Panc1 (cell line): ENCODE measurements at regions not wholly inside any gene's neighbourhood (a gene's known extent, or its start where the extent isn't known, plus 50 kb on each side); places are given as distances from the start of the nearest gene placed in this dataset.

Experiments used
- POLR2AphosphoS5 ChIP-seq: IDR thresholded peaks from 2 replicates; pipeline ENCODE4 v1.6.1; 2012; ENCODE audit warnings: mild to moderate bottlenecking, low read depth, low read length, moderate library complexity
- SIN3A ChIP-seq: IDR thresholded peaks from 2 replicates; pipeline ENCODE4 v1.6.1; 2012; ENCODE audit warnings: low read depth, mild to moderate bottlenecking, low read length, moderate library complexity, borderline replicate concordance; ENCODE audit not compliant: insufficient read depth
- TCF7L2 ChIP-seq: IDR thresholded peaks from 2 replicates; pipeline ENCODE4 v1.6.1; 2011; ENCODE audit warnings: mild to moderate bottlenecking, low read depth, low read length, inconsistent platforms
- TF ChIP-seq, protein P1 (sequence below): fragments of 450-650 bp; IDR thresholded peaks from 2 replicates; pipeline ENCODE4 v1.5.1; 2017; ENCODE audit warnings: mild to moderate bottlenecking
- TF ChIP-seq, protein P2 (sequence below), 2 experiments: IDR thresholded peaks; 2 replicates each; pipeline ENCODE4 v1.6.1; 2011 to 2012; ENCODE audit warnings: low read depth in 2 of 2, control low read depth in 1 of 2, low read length in 1 of 2, mild to moderate bottlenecking in 1 of 2, moderate library complexity in 1 of 2; ENCODE audit not compliant: insufficient read depth in 1 of 2

- no peak for TF ChIP-seq TCF7L2
- no peak for TF ChIP-seq POLR2AphosphoS5
- TF ChIP-seq SIN3A, result no peak
- TF ChIP-seq, protein P1, sequence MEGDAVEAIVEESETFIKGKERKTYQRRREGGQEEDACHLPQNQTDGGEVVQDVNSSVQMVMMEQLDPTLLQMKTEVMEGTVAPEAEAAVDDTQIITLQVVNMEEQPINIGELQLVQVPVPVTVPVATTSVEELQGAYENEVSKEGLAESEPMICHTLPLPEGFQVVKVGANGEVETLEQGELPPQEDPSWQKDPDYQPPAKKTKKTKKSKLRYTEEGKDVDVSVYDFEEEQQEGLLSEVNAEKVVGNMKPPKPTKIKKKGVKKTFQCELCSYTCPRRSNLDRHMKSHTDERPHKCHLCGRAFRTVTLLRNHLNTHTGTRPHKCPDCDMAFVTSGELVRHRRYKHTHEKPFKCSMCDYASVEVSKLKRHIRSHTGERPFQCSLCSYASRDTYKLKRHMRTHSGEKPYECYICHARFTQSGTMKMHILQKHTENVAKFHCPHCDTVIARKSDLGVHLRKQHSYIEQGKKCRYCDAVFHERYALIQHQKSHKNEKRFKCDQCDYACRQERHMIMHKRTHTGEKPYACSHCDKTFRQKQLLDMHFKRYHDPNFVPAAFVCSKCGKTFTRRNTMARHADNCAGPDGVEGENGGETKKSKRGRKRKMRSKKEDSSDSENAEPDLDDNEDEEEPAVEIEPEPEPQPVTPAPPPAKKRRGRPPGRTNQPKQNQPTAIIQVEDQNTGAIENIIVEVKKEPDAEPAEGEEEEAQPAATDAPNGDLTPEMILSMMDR, result no peak
- TF ChIP-seq, protein P2, sequence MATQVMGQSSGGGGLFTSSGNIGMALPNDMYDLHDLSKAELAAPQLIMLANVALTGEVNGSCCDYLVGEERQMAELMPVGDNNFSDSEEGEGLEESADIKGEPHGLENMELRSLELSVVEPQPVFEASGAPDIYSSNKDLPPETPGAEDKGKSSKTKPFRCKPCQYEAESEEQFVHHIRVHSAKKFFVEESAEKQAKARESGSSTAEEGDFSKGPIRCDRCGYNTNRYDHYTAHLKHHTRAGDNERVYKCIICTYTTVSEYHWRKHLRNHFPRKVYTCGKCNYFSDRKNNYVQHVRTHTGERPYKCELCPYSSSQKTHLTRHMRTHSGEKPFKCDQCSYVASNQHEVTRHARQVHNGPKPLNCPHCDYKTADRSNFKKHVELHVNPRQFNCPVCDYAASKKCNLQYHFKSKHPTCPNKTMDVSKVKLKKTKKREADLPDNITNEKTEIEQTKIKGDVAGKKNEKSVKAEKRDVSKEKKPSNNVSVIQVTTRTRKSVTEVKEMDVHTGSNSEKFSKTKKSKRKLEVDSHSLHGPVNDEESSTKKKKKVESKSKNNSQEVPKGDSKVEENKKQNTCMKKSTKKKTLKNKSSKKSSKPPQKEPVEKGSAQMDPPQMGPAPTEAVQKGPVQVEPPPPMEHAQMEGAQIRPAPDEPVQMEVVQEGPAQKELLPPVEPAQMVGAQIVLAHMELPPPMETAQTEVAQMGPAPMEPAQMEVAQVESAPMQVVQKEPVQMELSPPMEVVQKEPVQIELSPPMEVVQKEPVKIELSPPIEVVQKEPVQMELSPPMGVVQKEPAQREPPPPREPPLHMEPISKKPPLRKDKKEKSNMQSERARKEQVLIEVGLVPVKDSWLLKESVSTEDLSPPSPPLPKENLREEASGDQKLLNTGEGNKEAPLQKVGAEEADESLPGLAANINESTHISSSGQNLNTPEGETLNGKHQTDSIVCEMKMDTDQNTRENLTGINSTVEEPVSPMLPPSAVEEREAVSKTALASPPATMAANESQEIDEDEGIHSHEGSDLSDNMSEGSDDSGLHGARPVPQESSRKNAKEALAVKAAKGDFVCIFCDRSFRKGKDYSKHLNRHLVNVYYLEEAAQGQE (IDR thresholded peaks at IDR 0.05; ENCODE audit: insufficient read depth in 1 of 2, low read depth in 2 of 2, low read length in 1 of 2), result no peak
Observed at GRCh38 chr4:17356926-17357325, 155.0 kb downstream of the QDPR start.
